ENCODE measurements at regions not wholly inside any gene's neighbourhood (a gene's known extent, or its start where the extent isn't known, plus 50 kb on each side); places are given as distances from the start of the nearest gene placed in this dataset.
"Not testable (repeated sequence)": the region's sequence is repeated elsewhere in the genome, so short reads cannot be mapped to it uniquely, and the experiment has no call there.

DNA sequence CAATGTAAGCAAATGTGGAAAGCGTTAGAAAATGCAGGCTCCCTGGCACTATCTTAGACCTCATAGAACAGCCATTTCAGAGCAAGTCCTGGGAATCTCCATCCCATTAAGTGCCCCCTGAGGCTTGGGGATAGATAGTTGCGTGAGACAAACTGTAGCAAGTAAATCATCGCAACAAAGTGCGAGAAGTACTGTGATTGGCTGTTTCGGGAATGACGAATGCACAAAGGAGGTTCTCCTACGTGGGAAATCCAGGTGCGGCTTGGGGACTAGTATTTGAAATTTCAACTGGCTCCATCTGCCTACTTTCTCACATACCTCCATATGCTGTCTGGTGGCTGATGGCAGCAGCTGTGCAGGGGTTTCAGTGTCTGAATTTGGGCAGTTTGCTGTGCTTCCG lies 84.5 kb downstream of the PLEKHG1 start:
- DNase-seq: no peak

DNA sequence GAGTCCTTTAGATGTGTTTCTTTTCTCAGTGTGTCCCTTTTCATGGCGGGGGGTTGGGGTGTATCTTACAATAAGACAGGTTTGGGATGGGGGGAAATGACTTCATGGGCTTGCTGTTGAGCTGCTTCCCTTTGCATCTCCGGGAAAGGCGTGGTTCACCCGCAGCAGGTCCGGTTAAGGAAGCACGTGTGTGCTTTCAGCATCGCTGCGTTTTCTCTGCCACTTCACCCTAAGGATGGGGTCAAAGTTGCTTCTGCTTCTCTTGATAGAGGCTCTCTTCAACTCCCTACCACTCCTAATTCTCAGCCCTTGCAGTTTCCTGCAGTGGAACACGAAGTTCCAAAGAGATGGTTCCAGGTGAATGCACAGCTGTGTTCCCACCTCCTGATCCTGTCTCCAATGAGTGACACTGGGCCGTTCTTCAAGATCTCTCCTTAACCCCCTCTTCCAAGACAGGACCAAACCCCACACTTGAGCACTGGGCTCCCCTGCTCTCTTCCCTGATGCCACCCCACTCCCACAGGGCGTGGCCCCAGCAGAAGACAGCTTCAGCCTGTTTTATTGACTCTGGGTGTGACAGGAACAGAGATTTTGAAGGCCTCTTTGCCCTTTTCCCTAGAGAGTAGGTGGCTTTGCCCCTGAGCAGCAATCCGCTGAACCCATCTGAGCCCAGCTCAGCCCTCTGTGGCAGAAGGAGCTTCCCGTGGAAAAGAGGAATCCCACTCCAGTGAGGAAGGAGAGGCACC lies 85.2 kb downstream of the PLEKHG1 start:
- no peak for DNase-seq

DNA sequence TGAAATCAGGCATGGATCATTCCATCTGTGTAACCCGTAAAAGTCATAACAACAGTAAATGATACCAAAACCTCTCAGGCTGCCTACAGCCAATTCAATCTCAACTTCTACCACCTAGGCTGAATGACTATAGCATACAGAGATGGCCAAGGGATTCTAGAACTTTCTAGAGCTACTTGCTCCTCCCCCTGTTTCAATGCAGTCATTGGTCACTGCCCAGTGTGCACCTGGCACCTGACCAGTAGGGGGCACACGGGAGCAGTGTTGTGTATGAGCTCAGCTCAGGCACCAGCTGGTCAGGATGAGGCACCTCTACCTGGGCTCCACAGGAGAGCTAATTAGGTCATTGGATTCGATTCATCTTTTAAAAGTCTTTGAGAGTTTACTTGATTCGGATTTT lies 86.2 kb downstream of the PLEKHG1 start:
- DNase-seq: peak; percentile 80

DNA sequence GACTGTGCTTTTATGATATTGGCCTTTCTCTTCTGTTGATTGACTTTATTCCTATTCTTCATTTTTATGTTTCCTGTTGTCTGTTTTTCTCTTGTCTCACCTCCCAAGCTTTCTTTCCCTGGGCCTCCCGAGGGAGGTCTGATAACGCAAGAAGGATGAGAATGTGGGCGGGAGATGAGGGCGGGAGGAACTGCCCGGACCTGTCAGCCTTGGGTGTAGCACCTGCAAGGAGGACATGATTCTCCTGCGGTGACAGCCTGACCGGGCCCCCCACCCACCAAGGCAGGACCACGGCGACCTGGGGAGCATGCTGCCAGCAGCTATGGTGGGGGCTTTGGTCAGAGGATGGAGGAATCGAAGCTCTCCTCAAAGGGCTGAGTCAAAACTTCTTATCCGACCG lies 86.9 kb downstream of the PLEKHG1 start:
- no peak for DNase-seq

DNA sequence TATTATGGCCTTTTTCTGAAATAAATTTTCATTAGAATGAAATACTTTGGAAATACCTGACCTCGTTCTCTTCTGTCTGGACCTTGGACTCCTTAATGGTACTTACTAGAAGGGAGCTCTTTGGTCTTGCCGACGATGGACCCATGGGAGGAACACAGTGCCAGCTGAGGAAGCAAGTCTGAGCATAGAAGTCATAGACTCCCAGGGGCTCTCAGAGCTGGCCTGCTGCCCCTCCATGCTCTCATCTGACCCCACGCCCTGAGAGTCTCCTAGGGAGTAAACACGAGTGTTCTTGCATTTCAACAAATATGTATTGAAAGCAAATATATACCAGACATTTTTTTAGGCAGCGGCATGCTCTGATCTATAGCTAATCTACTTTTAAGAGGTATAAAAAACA lies 87.8 kb downstream of the PLEKHG1 start:
- DNase-seq: no peak

DNA sequence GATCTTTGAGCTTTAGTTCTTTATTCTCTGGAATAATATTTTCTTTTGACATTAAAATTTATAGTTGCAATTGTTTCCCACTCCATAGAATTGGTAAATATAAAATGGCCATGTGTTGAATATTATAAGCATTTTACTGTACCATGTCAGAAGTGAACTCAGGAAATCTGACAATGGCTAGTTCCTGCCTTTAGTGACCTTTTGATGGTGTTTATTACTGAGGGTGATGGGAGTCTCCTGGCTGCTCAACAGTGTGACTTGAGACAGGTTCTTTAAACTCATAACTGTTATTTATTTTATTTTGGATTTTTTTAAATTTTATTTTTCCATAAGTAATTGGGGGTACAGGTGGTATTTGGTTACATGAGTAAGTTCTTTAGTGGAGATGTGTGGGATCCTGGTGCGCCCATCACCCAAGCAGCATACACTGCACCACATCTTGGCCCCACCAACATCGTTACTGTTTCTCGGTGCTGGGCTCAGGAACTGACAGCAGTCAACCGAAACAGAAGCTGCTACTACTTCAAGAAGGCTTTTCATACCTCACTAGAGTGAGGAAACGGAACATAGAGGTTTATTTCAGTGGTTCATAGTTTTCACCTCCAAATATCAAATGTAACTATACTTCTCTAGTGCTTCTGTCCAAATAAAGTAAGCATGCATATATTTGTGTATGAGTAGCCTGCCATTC lies 90.4 kb downstream of the PLEKHG1 start:
- no peak for DNase-seq

DNA sequence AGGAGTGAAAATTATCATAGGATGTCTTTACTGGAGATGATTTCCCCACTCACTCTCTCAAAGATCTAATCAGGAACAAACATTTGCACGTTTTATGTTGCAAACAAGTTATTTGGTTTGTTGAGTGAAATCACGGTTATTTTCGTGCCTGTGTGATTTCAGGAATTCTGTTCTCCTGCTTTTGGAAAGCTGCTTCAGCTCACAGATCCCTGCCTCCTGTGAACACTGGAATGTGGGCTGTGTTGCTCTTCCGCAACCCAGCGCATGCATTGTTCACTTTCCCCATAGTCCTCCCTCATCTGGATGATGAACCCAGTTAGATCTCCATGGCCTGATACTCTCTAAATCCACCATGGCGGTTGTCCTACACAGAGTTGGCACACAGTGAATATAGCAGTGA lies 91.0 kb downstream of the PLEKHG1 start:
- DNase-seq: no peak

DNA sequence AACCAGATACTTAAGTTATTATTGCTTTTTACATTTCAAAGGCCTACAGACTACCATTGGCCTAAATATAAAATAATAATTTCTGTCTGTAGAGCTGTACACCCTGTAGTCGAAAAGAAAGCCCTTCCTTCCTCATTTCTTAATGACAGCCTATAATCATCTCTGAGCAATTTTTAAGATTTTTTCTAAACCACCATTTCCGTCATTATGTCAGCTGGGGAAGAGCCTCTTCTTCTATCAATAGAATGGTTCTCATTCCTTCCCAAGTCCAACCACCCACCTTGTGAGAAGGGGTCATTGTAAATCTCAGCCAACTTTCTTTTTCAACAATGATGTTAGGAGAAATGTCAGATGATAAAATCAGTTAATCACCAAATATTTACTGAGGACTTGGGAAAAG lies 91.8 kb downstream of the PLEKHG1 start:
- no peak for DNase-seq

DNA sequence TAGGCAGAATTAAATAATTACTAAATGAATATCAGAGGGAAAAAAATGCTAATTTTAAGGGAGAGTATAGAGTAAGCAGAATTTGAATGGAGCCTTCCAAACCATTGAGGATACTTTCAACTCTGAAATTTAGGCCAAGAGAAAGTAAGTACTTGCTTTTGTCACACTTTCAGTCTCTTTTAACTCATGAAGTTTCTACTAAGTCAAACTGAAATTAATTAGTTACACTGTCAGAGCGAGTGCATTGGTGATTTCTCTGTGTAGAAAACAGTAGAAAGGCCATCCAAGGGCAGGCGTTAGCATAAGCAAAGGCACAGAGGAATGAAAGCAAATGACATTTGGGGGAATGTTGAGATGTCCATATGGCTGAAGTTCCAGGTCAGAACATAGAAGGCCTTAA lies 92.9 kb downstream of the PLEKHG1 start:
- DNase-seq: no peak

DNA sequence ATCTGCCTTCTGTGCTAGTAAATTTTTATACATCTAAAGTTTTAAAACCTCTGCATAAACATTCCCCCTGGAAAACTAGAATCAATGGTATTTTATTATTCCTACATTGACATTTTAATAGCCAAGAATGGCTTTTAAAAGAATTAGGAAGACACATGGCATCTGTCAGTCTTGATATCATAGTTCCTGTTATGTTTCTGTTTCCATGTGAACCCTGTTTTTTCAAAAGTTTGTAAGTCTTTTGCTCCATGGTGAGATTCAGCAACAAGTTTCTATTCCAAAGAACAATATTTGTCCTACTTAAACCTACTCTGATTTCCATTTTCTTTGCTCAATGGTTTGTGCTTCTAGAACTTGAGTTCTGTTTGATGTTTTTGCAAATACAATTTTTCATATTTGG lies 95.2 kb downstream of the PLEKHG1 start:
- DNase-seq: no peak

DNA sequence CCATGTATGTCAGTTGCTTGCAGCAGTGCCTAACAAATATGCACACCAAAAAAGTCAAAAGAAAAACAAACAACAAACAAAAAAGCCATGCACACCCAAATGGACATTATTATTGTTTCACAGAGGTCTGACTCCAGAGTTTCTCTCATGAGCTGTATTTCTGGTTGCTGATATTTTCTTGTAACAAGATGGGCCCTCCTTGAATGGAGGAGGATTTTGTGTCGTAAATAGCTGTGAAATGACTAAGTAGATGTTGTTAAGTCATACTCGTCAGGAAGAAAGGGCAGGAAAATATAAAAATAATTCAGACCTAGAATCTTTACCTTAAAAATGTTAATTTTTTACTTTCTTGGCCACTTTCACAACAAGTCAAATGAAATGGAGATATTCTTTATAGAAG lies 96.0 kb downstream of the PLEKHG1 start:
- no peak for DNase-seq

DNA sequence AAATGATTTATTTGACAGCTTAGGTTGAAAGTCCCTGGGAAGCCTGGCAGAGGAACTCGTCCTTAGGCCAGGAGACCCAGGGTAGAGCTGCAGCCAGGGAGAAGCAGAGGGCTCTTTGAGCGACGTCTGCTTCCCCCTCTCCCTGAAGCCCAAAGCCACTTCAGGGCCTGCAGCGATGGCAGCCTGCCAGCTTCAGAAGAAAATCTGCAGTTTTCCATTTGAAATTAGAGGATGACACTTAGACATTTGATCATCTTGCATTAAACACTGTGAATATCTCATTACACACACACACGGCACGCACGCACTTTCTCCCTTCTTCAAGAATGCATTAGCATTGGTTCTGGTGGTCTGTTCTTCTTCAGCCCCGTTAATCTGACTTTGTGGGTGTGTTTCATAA lies 96.5 kb downstream of the PLEKHG1 start:
- DNase-seq: no peak

DNA sequence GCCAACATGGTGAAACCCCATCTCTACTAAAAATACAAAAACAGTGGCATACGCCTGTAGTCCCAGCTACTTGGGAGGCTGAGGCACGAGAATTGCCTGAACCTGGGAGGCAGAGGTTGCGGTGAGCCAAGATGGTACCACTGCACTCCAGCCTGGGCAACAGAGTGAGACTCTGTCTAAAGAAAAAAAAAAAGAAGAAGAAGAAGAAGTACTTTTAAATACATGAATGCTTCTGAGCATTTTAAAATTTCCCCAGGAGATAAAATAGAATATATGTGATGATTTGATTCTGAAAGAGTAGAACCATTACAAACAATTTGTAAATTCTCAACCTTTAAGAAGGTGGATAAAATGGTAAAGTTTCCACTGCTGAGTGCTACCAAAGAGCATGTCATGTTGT lies 97.2 kb downstream of the PLEKHG1 start:
- not testable (repeated sequence) for DNase-seq

DNA sequence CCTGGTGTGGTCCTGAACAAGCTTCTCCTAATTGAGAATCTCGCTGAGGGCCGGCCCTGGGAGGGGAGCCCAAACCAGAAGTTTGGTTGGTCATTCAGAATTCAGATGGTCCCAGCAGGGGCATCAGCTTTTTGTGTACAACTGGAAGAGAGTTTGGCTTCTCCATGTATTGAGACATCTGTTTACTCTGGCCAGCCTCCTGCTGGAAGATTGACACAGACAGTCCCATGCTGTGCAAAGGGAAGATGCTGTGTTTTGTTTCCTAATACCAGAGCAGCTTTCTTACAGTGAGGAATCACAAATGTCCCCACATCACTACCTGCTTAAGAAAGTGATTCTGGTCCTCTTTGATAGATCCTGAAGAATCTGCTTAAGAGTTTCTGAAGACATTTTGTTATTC lies 97.8 kb downstream of the PLEKHG1 start:
- DNase-seq: no peak

DNA sequence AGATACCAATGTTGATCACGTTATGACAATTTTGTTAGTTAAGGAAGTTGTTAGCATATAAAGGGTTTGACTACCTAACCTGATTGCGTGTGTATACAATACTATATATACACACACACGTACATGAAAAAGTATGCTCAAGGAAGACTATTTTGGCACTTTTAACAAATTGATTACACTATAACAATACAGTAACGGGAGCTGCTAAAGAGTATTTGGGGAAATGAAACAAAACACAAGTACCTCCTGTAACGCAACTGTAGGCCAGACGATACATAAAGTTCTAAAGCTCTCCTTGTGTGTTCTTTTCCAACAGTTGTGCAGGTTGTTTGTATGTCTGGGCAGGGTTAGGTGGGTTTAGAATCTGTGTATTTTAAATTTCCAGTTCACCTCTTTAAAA lies 98.7 kb downstream of the PLEKHG1 start:
- no peak for DNase-seq

DNA sequence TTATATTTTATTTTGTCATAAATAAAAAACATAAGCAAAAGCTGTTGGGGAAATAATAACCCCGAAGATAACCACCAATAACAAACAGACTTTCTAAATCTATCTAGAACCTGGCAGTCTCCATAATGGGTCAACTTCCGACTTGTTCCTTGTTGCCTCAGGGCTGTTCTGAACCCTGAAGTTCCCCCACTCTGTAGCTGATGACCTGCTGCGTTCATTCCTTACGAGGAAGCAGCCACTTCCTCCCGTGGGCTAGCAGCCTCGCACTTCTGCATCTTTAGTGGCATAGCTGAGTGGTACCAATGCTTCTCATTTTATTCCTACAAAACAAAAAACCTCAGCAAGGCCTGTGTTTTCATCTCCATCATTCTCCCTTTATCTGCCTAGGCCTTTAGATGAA lies 103.0 kb downstream of the PLEKHG1 start:
- DNase-seq: no peak

DNA sequence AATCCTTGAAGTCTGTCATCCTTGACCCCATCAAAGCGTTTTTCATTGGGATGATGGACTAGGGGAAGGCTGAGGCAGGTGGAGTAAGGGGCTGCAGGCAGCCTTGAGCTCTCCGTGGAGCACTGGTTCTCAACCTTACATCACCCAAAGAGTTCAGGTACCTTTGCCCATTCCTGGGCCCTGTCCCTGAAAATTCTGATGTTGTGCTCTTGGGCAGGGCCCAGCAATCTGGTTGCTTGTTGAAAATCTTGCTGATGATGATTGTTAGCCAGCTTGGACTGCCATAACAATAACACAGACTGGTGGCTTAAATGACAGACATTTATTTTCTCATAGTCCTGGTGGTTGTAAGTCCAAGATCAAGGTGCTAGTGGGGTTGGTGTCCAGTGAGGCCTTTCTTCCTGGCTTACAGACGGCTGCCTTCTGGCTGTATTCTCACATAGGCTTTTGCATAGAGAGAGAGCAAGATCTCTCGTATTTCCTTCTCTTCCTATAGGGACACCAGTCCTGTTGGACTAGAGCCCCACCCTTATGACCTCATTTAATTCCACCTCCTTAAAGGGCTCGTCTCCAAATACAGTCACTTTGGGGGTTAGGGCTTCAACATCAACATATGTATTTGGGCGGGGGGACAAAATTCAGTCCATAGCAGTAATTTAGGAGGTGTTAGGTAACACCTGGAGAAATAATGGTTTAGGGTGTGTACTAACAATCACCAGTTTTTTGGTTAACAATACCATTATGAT lies 104.9 kb downstream of the PLEKHG1 start:
- DNase-seq: no peak

DNA sequence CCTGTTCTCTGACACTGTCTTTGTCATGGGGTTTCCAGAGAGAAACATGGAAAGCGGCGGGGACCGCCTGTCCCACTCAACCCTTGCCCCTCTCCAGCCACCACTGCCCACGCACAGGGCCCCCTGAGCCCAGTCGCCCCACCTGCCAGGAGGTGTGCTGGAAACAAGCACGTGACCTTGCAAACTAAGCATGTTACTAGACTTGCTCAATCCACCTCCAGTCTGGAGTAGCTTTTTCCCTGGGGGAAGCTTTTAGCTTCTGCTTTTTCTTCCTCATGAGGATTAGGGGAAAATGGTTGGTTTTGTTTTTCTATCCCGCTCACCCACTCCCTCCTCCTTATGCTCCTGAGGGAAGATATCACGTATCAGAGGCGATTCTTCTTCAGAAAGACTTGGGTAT lies 105.7 kb downstream of the PLEKHG1 start:
- no peak for DNase-seq

DNA sequence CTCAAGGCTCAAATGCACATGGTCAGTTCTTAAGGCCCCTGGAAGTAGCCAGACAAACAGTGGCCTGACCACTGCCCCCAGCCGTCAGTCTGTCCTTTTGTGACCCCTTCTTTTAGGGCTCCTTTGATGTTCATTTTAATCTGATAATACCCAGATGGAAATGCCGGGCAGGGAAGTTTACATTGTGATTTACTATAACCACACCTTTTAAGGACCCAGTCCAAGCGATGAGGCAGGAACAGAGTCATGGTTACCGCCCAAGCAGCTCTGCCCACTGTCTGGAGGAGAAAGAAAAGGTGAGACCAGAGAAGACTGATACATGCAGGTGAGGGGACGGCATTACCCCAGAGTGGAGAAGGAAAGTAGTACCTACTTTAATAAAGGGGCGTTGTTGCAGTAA lies 110.6 kb downstream of the PLEKHG1 start:
- DNase-seq: no peak

DNA sequence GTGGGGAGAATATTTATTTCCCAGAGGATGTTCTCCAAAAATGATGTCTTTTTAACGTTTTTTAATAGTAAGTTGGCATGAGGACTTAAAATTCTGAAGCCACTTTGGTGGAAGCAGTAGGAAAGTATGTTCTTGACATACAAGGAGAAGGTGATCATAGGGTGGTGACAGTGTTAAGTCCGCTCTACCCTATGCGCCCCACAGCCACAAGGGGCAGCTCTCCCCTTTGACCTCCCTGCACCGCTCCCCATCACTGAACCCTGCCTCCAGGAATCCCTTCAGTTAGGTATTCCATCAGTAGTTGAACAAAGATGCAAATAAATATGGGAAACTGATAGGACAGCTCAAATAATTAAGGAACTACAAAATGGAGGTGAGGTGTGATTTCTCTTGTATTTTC lies 111.4 kb downstream of the PLEKHG1 start:
- DNase-seq: no peak

DNA sequence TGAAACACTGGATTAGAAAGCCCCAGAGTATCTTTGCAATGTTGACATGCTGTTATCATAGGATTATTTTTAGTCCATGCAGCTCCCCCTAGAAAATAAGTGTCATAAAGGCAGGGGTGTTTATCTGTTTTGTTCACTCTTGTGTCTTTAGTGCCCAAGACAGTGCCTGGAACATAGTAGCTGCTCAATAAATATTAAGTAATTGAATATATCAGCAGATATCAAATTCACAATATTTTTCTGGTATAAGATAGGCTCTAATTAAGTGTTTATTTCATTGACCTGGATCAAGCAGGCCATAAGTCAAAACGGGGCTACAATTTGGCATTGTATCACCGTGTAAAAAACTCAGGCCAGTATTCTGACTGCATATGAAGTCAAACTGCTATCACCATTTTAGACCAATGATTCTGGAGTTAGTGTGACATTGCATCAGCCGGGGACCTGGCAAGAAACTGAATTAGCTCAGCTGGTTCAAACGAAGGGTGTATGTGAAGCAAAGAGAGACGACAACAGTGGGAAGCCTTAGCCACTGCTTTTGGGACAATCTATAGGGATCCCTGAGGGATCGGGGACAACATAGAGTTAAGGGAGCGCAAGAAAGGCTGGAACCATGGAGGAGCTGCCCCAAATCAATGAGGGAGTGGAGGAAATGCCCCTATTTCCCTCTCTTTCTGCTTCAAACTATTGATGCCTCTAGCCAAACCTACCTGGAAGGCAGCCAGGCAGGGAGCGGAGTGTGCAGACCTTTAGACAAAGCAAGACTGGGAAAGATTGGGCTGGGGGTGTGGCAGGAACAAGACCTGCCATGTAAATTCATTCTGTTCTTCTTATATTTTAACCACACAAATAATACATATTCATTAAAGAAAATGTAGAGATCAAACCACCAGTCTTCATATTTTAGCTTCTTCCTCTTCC lies 112.2 kb downstream of the PLEKHG1 start:
- no peak for DNase-seq

DNA sequence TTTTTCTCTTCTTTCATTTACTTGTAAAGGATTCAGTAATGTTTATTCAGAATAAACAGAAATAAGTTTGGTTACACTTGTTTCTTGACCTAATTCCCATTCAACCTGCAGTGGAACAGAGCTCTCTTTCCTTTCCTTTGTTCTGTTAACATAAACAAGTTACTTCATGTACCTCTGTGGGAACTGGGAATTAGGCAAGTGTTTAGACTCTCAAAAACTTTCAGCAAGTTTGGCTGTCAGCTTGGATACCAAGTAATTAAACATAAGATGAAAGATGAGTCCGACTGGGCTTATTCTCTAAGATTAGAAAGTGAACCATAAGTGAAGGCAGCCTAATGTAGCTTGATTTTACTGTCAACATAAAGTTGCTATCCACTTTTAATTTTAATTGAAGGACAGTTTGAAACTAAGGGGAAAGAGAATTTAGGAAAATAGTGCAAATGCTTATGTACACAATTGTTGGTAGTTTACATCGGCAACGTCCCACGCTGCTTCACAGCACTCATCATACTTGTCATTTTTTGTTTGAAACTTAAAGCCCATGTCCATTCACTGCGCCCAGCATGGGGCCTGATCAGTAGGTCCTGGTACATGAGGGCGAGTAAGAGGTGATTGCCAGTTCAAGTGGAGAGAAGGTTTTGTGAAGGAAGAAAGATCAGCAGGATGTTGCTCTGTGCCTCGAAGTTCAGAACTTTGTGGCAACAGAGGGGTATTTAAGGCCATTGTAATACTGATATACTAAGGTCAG lies 113.0 kb downstream of the PLEKHG1 start:
- DNase-seq: no peak
